Kidney (tissue), 13 donors: ENCODE measurements at regions not wholly inside any gene's neighbourhood (a gene's known extent, or its start where the extent isn't known, plus 50 kb on each side); places are given as distances from the start of the nearest gene placed in this dataset.

ENCODE experiments used
- DNase-seq, 5 donors: peaks; one replicate each; pipeline ENCODE4 v3.0.0-alpha.2; 2013 to 2020
- FAIRE-seq: peaks from 2 replicates; lab custom pipeline; 2012; peaks lifted over from hg19 to GRCh38; lab: Jason Lieb, UNC
- H3K27ac ChIP-seq, 2 donors: one replicate each; pipeline ENCODE4 v1.7.0; 2013; ENCODE audit warnings: low read depth in 2 of 2, low read length in 2 of 2, inconsistent platforms in 1 of 2
- H3K27me3 ChIP-seq: one replicate; pipeline ENCODE4 v1.7.1; 2013; ENCODE audit warnings: low read length, inconsistent platforms; ENCODE audit not compliant: control insufficient read depth, insufficient read depth
- H3K36me3 ChIP-seq, 3 donors: one replicate each; pipeline versions ENCODE4 v1.7.0 to v1.7.1; 2013; ENCODE audit warnings: low read length in 3 of 3, control low read depth in 1 of 3, inconsistent platforms in 1 of 3; ENCODE audit not compliant: insufficient read depth in 3 of 3, control insufficient read depth in 2 of 3
- H3K4me1 ChIP-seq, 3 donors: one replicate each; pipeline versions ENCODE4 v1.7.0 to v1.7.1; 2013; ENCODE audit warnings: low read length in 3 of 3, inconsistent platforms in 1 of 3, low read depth in 1 of 3; ENCODE audit not compliant: control insufficient read depth in 2 of 3, insufficient read depth in 2 of 3
- H3K4me3 ChIP-seq, 3 donors: one replicate each; pipeline versions ENCODE4 v1.7.0 to v1.8.1; 2013; ENCODE audit warnings: low read length in 3 of 3, control low read depth in 1 of 3, inconsistent platforms in 1 of 3
- H3K9ac ChIP-seq, 3 donors: one replicate each; pipeline versions ENCODE4 v1.7.0 to v1.7.1; 2013; ENCODE audit warnings: low read length in 3 of 3, control low read depth in 1 of 3, inconsistent platforms in 1 of 3
- H3K9me3 ChIP-seq, 3 donors: one replicate each; pipeline versions ENCODE4 v1.7.0 to v1.7.1; 2013; ENCODE audit warnings: low read length in 3 of 3, control low read depth in 1 of 3, inconsistent platforms in 1 of 3; ENCODE audit not compliant: control insufficient read depth in 2 of 3, insufficient read depth in 1 of 3
- intact Hi-C: fragments of 100-400 bp; cut with DNase I; formaldehyde crosslinking; loops from one replicate; pipeline ENCODE4 v1.11.1; 2022
- TF ChIP-seq, protein P1 (sequence below): IDR thresholded peaks from 3 replicates; pipeline ENCODE4 v1.5.1; 2012; ENCODE audit warnings: mild to moderate bottlenecking, moderate library complexity, borderline replicate concordance; ENCODE audit not compliant: insufficient read depth; ENCODE audit errors: extremely low read depth
- donor health status: control.
- donor health status: control.
- donor health status: control.
- donor health status: control.
- donor health status: control.
- donor health status: DM: yes; HTN: yes; CAD: no.
- donor health status: Normal renal cell carcinoma (clear cell type).

DNA sequence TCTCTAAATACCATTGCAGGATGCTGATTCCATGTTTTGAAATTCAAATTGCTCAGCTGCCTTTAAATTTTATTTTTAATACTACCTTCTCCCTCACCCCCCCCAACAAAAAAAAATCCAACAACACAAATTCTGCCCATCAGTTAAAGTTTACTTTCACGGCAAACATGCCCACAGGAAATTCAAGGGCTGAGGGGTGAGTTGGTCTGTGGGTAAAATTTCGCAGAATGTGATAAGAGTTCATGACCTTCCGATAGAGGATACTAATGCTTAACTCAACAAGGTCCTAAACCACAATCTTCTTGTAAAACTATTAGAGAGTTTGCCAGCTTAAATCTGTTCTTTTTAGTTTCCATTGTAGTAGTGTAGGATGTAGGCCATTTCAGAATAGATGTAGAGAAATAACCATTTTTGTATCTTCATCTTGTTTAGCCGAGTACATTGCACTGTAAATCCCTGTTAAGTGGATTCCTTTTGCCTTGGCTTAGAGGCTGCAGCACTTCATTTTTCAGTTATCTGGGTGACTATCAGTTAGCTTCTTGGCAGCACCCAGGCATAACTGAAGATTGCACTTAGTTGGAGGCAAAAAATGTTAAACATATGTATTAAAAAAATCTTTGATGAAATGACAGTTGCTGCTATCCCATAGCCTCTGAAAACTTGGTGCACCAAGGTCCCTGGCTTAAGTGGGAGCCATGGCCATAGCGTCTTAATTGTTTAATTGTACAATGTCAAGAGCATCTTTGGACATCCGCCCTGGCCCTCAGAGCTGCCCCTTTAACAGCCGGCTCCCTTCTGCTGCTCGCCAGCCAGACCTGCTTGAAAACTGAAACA is 232.3 kb downstream of the HAUS1 start:
- no peaks in the 10 kb centered on the region for H3K36me3 ChIP-seq
- peaks cover 0 to 6% (median 2%) of the 10 kb centered on the region in 3 donors for H3K4me1 ChIP-seq
- no peak overlapping the region for H3K27ac ChIP-seq
- no peak for DNase-seq
- H3K9ac ChIP-seq = no peak overlapping the region
- intact Hi-C loops = no loop called here
- no peak for FAIRE-seq
- H3K4me3 ChIP-seq = no peak overlapping the region
- no peaks in the 10 kb centered on the region for H3K27me3 ChIP-seq
- no peaks in the 10 kb centered on the region for H3K9me3 ChIP-seq
- TF ChIP-seq, protein P1, sequence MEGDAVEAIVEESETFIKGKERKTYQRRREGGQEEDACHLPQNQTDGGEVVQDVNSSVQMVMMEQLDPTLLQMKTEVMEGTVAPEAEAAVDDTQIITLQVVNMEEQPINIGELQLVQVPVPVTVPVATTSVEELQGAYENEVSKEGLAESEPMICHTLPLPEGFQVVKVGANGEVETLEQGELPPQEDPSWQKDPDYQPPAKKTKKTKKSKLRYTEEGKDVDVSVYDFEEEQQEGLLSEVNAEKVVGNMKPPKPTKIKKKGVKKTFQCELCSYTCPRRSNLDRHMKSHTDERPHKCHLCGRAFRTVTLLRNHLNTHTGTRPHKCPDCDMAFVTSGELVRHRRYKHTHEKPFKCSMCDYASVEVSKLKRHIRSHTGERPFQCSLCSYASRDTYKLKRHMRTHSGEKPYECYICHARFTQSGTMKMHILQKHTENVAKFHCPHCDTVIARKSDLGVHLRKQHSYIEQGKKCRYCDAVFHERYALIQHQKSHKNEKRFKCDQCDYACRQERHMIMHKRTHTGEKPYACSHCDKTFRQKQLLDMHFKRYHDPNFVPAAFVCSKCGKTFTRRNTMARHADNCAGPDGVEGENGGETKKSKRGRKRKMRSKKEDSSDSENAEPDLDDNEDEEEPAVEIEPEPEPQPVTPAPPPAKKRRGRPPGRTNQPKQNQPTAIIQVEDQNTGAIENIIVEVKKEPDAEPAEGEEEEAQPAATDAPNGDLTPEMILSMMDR = no peak

DNA sequence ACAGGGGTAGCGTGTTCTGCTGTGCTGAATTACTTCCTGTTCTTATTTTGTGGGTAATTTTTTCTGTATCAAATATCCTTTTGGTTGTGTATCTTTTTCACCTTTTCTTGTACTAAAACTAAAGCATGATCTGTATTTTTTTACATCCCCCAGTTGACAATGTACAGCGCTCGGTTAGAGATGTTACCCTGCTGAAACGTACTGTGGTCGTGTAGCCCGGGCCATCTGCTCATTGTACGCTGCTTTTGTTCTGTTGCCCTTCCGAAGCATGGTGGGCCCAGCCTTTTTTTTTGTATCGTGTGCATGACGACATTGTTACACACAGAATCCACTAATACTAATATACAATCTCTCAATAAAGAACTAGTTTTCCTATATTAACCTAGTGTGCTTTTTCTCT is 233.1 kb downstream of the HAUS1 start:
- H3K27ac ChIP-seq = no peak overlapping the region
- no peaks in the 10 kb centered on the region for H3K9me3 ChIP-seq
- no peaks in the 10 kb centered on the region for H3K36me3 ChIP-seq
- peak in 1 of 5 donors; percentile 8 for DNase-seq
- no peak for FAIRE-seq
- TF ChIP-seq, protein P1 = no peak
- no peak overlapping the region for H3K9ac ChIP-seq
- intact Hi-C loops = no loop called here
- no peak overlapping the region for H3K4me3 ChIP-seq
- H3K4me1 ChIP-seq = peaks cover 0 to 6% (median 2%) of the 10 kb centered on the region in 3 donors
- H3K27me3 ChIP-seq = no peaks in the 10 kb centered on the region

DNA sequence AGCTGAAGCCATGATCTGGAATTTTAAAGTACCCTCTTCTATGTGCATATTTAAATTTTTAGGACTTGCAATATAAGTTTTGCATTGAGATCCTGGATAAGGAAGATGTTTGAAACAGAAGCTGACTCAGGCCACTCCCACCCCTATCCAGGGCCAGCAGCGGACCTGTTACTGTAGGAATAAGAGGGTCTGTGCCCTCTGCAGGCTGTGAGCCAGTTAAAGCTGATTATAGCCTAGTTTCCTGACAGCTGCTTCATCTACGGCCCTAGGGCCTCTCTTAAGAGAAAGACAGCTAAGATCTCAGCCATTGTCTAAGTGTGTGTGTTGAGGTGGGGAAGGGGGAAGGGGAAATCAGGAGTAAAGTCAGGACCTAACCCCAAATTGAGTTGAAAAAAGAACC is 234.0 kb downstream of the HAUS1 start:
- H3K27ac ChIP-seq = no peak overlapping the region
- H3K4me3 ChIP-seq = no peak overlapping the region
- TF ChIP-seq, protein P1 = no peak
- peaks cover 0 to 4% (median 2%) of the 10 kb centered on the region in 3 donors for H3K4me1 ChIP-seq
- H3K36me3 ChIP-seq = no peaks in the 10 kb centered on the region
- H3K27me3 ChIP-seq = no peaks in the 10 kb centered on the region
- intact Hi-C loops = no loop called here
- H3K9ac ChIP-seq = no peak overlapping the region
- no peaks in the 10 kb centered on the region for H3K9me3 ChIP-seq
- FAIRE-seq (no peak), DNase-seq (peak in 3 of 5 donors; percentile 50 to 73 (median 65))

DNA sequence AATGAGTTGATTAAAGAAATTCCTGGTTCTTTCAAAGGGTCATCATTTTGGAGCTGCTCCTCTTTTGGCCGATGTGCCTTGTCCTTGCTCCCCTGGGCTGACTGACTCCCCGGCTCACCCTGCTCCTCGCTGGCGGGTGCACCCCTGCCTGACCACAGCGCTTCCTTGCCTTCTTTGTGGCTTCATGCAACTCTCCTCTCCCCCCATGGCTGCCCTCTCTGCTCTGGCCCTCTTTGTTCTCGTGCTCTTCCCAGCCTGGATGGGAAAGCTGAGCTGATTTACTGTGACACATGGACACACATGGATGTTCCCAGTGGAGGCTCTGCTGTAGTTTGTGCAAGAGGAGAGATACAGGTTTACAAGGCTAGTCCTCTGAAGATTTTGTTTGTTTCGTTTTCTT is 234.6 kb downstream of the HAUS1 start:
- no peaks in the 10 kb centered on the region for H3K36me3 ChIP-seq
- no peaks in the 10 kb centered on the region for H3K27me3 ChIP-seq
- no peak overlapping the region for H3K9ac ChIP-seq
- DNase-seq (peak in 4 of 5 donors; percentile 75 to 91 (median 84)), FAIRE-seq (no peak)
- intact Hi-C loops = no loop called here
- TF ChIP-seq, protein P1 = no peak
- no peak overlapping the region for H3K4me3 ChIP-seq
- H3K9me3 ChIP-seq = no peaks in the 10 kb centered on the region
- H3K27ac ChIP-seq = no peak overlapping the region
- no peaks in the 10 kb centered on the region for H3K4me1 ChIP-seq
